Fibroblast of mammary gland (primary cell): ENCODE measurements at regions not wholly inside any gene's neighbourhood (a gene's known extent, or its start where the extent isn't known, plus 50 kb on each side); places are given as distances from the start of the nearest gene placed in this dataset.

Source experiments
- DNase-seq: peaks from one replicate; pipeline ENCODE4 v3.0.0-alpha.2; 2010; ENCODE audit warnings: low read depth
- H3K4me3 ChIP-seq: 2 replicates; pipeline ENCODE4 v1.5.1; 2011; ENCODE audit warnings: low read depth, mild to moderate bottlenecking, low read length, moderate library complexity; ENCODE audit not compliant: control insufficient read depth
- CTCF ChIP-seq: conservative IDR thresholded peaks from 2 replicates; pipeline ENCODE4 v1.5.1; 2011; ENCODE audit warnings: low read depth, low read length, inconsistent platforms; ENCODE audit not compliant: control insufficient read depth, insufficient read depth

GRCh38 chr2:21422050-21422449, 298.3 kb downstream of the TDRD15 start:
- no peak overlapping the region for H3K4me3 ChIP-seq
- no peak for DNase-seq
- no peak for TF ChIP-seq CTCF

- TF ChIP-seq CTCF, result no peak
- H3K4me3 ChIP-seq, result no peak overlapping the region
- DNase-seq, result no peak
These were observed 299.2 kb downstream of the TDRD15 start for GRCh38 chr2:21422724-21423522.

GRCh38 chr2:21423854-21424253, 300.1 kb downstream of the TDRD15 start:
- TF ChIP-seq CTCF, result no peak
- no peak for DNase-seq
- H3K4me3 ChIP-seq, result no peak overlapping the region

GRCh38 chr2:21424375-21424774, 300.6 kb downstream of the TDRD15 start:
- H3K4me3 ChIP-seq, result no peak overlapping the region
- no peak for DNase-seq
- no peak for TF ChIP-seq CTCF

- TF ChIP-seq CTCF, result no peak
- no peak for DNase-seq
- no peak overlapping the region for H3K4me3 ChIP-seq
These were observed 303.8 kb downstream of the TDRD15 start for GRCh38 chr2:21427606-21428005.

- no peak for DNase-seq
- no peak overlapping the region for H3K4me3 ChIP-seq
- no peak for TF ChIP-seq CTCF
These were observed 305.0 kb downstream of the TDRD15 start for GRCh38 chr2:21428754-21429153.
